ENCODE measurements at regions not wholly inside any gene's neighbourhood (a gene's known extent, or its start where the extent isn't known, plus 50 kb on each side); places are given as distances from the start of the nearest gene placed in this dataset.

GRCh38 chr6:71473926-71474325 lies 185.3 kb downstream of the OGFRL1 start:
- no peak overlapping the region for H3K27ac ChIP-seq (ENCODE audit: low read depth, low read length)
- BruUV-seq (replicated peaks), result no TSS peak
- DNase-seq (ENCODE audit: low read depth, low spot score), result no peak

GRCh38 chr6:71474942-71475341 lies 186.3 kb downstream of the OGFRL1 start:
- no TSS peak for BruUV-seq (replicated peaks)
- no peaks in the 10 kb centered on the region for H3K9me3 ChIP-seq (ENCODE audit: control insufficient read depth in 1 of 2, insufficient read depth in 1 of 2, low read depth in 1 of 2, low read length in 2 of 2)
- H4K20me1 ChIP-seq (ENCODE audit: insufficient read depth), result no peaks in the 10 kb centered on the region; the same call in 1 of the 2 replicates
- peaks cover 0 to 9% of the 10 kb centered on the region in 2 experiments; a peak in 2 of 4 replicates for H3K4me1 ChIP-seq (ENCODE audit: control insufficient read depth in 1 of 2, insufficient read depth in 2 of 2, low read length in 2 of 2)
- H3K27me3 ChIP-seq (ENCODE audit: insufficient read depth, low read length), result no peaks in the 10 kb centered on the region
- H2AFZ ChIP-seq (ENCODE audit: low read depth, low read length, poor library complexity, severe bottlenecking), result no peak overlapping the region
- ATAC-seq (no peak), DNase-seq (ENCODE audit: low read depth, low spot score) (no peak)
- H3K4me3 ChIP-seq (replicated peaks in 1 of 2; ENCODE audit: low read depth in 1 of 2, low read length in 2 of 2), result no peak overlapping the region
- no peak for TF ChIP-seq SP1 (IDR thresholded peaks at IDR 0.05; ENCODE audit: low read depth)
- TF ChIP-seq FOSL1 (IDR thresholded peaks at IDR 0.05; ENCODE audit: low read depth), result no peak
- TF ChIP-seq POLR2A (IDR thresholded peaks at IDR 0.05; ENCODE audit: borderline replicate concordance, extremely low read depth, insufficient read depth, insufficient read length), result no peak
- TF ChIP-seq ZFX (IDR thresholded peaks at IDR 0.05), result no peak
- POLR2A ChIA-PET, result no interaction called here
- H3K36me3 ChIP-seq (ENCODE audit: control insufficient read depth in 1 of 2, insufficient read depth in 2 of 2, low read length in 2 of 2), result no peaks in the 10 kb centered on the region
- CTCF ChIA-PET, result no interaction called here
- RAD21 ChIA-PET (ENCODE audit: low non-redundant PET in 1 of 2, low total read pairs in 2 of 2, uncharacterized antibody in 2 of 2, unreplicated experiment in 2 of 2), result no interaction called here
- intact Hi-C loops (cut with micrococcal nuclease), result no loop called here
- H3K9ac ChIP-seq (ENCODE audit: low read length), result no peak overlapping the region
- no peak overlapping the region for H3K4me2 ChIP-seq (ENCODE audit: low read length)
- H3K9me2 ChIP-seq (ENCODE audit: insufficient read depth), result no peaks in the 10 kb centered on the region
- H3K27ac ChIP-seq (ENCODE audit: low read depth, low read length), result no peak overlapping the region
- no peaks in the 10 kb centered on the region for H3K79me2 ChIP-seq (ENCODE audit: insufficient read depth, low read length)

More at GRCh38 chr6:71473926-71474325, 185.3 kb downstream of the OGFRL1 start:
- Histone ChIP-seq H2AFZ (ENCODE audit: low read depth, low read length, poor library complexity, severe bottlenecking) (no peak overlapping the region), H3K27me3 (ENCODE audit: insufficient read depth, low read length) (no peaks in the 10 kb centered on the region), H3K9me2 (ENCODE audit: insufficient read depth) (no peaks in the 10 kb centered on the region), H3K4me3 (replicated peaks in 1 of 2; ENCODE audit: low read depth in 1 of 2, low read length in 2 of 2) (no peak overlapping the region), H3K79me2 (ENCODE audit: insufficient read depth, low read length) (no peaks in the 10 kb centered on the region), H3K9ac (ENCODE audit: low read length) (no peak overlapping the region), H3K9me3 (ENCODE audit: control insufficient read depth in 1 of 2, insufficient read depth in 1 of 2, low read depth in 1 of 2, low read length in 2 of 2) (no peaks in the 10 kb centered on the region), H3K4me1 (ENCODE audit: control insufficient read depth in 1 of 2, insufficient read depth in 2 of 2, low read length in 2 of 2) (peaks cover 0 to 7% of the 10 kb centered on the region in 2 experiments; a peak in 2 of 4 replicates), H4K20me1 (ENCODE audit: insufficient read depth) (no peaks in the 10 kb centered on the region; the same call in 1 of the 2 replicates), H3K4me2 (ENCODE audit: low read length) (no peak overlapping the region), H3K36me3 (ENCODE audit: control insufficient read depth in 1 of 2, insufficient read depth in 2 of 2, low read length in 2 of 2) (no peaks in the 10 kb centered on the region)
- no peak for ATAC-seq
- POLR2A ChIA-PET, result no interaction called here
- RAD21 ChIA-PET (ENCODE audit: low non-redundant PET in 1 of 2, low total read pairs in 2 of 2, uncharacterized antibody in 2 of 2, unreplicated experiment in 2 of 2), result no interaction called here
- TF ChIP-seq POLR2A (IDR thresholded peaks at IDR 0.05; ENCODE audit: borderline replicate concordance, extremely low read depth, insufficient read depth, insufficient read length), result no peak
- no peak for TF ChIP-seq RAD21 (IDR thresholded peaks at IDR 0.05; ENCODE audit: low read depth)
- intact Hi-C loops (cut with micrococcal nuclease), result no loop called here
- CTCF ChIA-PET, result no interaction called here

Measured in HCT116 (cell line).